Suprapubic skin (tissue), 4 donors: ENCODE measurements at regions not wholly inside any gene's neighbourhood (a gene's known extent, or its start where the extent isn't known, plus 50 kb on each side); places are given as distances from the start of the nearest gene placed in this dataset.
A peak's percentile ranks its signal among the peaks of the same experiment; 100 is the strongest.
"Not testable (repeated sequence)": the region's sequence is repeated elsewhere in the genome, so short reads cannot be mapped to it uniquely, and the experiment has no call there.

Experiments used
- DNase-seq, 2 donors: peaks; one replicate each; pipeline ENCODE4 v3.0.0-alpha.2; 2019; ENCODE audit warnings: low spot score in 2 of 2
- H3K27ac ChIP-seq: fragments of 200-600 bp; sonication (generic); one replicate; pipeline ENCODE4 v1.5.1; 2019
- H3K27me3 ChIP-seq: fragments of 200-600 bp; sonication (generic); one replicate; pipeline ENCODE4 v1.5.1; 2019
- H3K36me3 ChIP-seq: fragments of 200-600 bp; sonication (generic); one replicate; pipeline ENCODE4 v1.5.1; 2019
- H3K4me1 ChIP-seq: fragments of 200-600 bp; sonication (generic); one replicate; pipeline ENCODE4 v1.5.1; 2019
- H3K4me3 ChIP-seq: fragments of 200-600 bp; sonication (generic); one replicate; pipeline ENCODE4 v1.5.1; 2019; ENCODE audit warnings: mild to moderate bottlenecking
- H3K9me3 ChIP-seq: fragments of 200-600 bp; sonication (generic); one replicate; pipeline ENCODE4 v1.5.1; 2019
- CTCF ChIP-seq, 2 donors: fragments of 200-600 bp in 1 of 2; fragments of 450-650 bp in 1 of 2; sonication (generic) in 1 of 2; IDR thresholded peaks; one replicate each; pipeline ENCODE4 v1.5.1; 2016 to 2019; ENCODE audit warnings: antibody characterized with exemption in 2 of 2, mild to moderate bottlenecking in 1 of 2, moderate library complexity in 1 of 2
- EP300 ChIP-seq: sonication (generic); formaldehyde crosslinking; IDR thresholded peaks from one replicate; pipeline ENCODE4 v1.6.1; 2017; ENCODE audit warnings: antibody characterized with exemption
- POLR2A ChIP-seq, 2 donors: fragments of 450-650 bp; IDR thresholded peaks; one replicate each; pipeline ENCODE4 v1.6.1; 2017; ENCODE audit warnings: antibody characterized with exemption in 2 of 2, mild to moderate bottlenecking in 2 of 2, moderate library complexity in 2 of 2
- POLR2AphosphoS5 ChIP-seq, 3 donors: sonication (generic); formaldehyde crosslinking; IDR thresholded peaks; one replicate each; pipeline ENCODE4 v1.6.1; 2017; ENCODE audit warnings: antibody characterized with exemption in 3 of 3
- WGBS: methylation state at CpG from one replicate; pipeline ENCODE4 v1.1.5; 2018; 5-methylcytosine and 5-hydroxymethylcytosine counted together

- TF ChIP-seq POLR2AphosphoS5 (IDR thresholded peaks at IDR 0.05): no peak
- TF ChIP-seq CTCF (IDR thresholded peaks at IDR 0.05): no peak
- TF ChIP-seq EP300: no peak
- TF ChIP-seq POLR2A (IDR thresholded peaks at IDR 0.05): no peak
- peak; percentile 13 to 15 for DNase-seq
- Histone ChIP-seq H3K4me1 (peaks cover 15% of the 10 kb centered on the region), H3K9me3 (no peaks in the 10 kb centered on the region), H3K27ac (no peak overlapping the region), H3K27me3 (peaks cover 3% of the 10 kb centered on the region), H3K36me3 (no peaks in the 10 kb centered on the region), H3K4me3 (no peak overlapping the region)
- 32% methylated on average over 4 of the region's 4 CpGs for WGBS
Measured at GRCh38 chr15:70576696-70577095, 186.7 kb downstream of the UACA start.

- TF ChIP-seq POLR2A (IDR thresholded peaks at IDR 0.05) (no peak), POLR2AphosphoS5 (IDR thresholded peaks at IDR 0.05) (no peak), EP300 (no peak), CTCF (IDR thresholded peaks at IDR 0.05) (no peak)
- Histone ChIP-seq H3K27me3 (peaks cover 3% of the 10 kb centered on the region), H3K27ac (no peak overlapping the region), H3K9me3 (no peaks in the 10 kb centered on the region), H3K4me3 (no peak overlapping the region), H3K4me1 (peaks cover 15% of the 10 kb centered on the region), H3K36me3 (no peaks in the 10 kb centered on the region)
- 88% methylated on average over 3 of the region's 3 CpGs for WGBS
- no peak for DNase-seq
Measured at GRCh38 chr15:70576276-70576675, 187.1 kb downstream of the UACA start.

GRCh38 chr15:70575231-70576226 lies 187.8 kb downstream of the UACA start:
- H3K27ac ChIP-seq: no peak overlapping the region
- H3K27me3 ChIP-seq: no peaks in the 10 kb centered on the region
- H3K9me3 ChIP-seq: no peaks in the 10 kb centered on the region
- H3K4me3 ChIP-seq: no peak overlapping the region
- no peak for TF ChIP-seq EP300
- no peak for TF ChIP-seq POLR2A (IDR thresholded peaks at IDR 0.05)
- TF ChIP-seq POLR2AphosphoS5 (IDR thresholded peaks at IDR 0.05): no peak
- no peak for TF ChIP-seq CTCF (IDR thresholded peaks at IDR 0.05)
- peak; percentile 11 to 65 for DNase-seq
- peaks cover 15% of the 10 kb centered on the region for H3K4me1 ChIP-seq
- WGBS: 59% methylated on average over 16 of the region's 16 CpGs
- no peaks in the 10 kb centered on the region for H3K36me3 ChIP-seq

GRCh38 chr15:70574325-70574724 lies 189.0 kb downstream of the UACA start:
- not testable (repeated sequence) for H3K9me3 ChIP-seq, H3K36me3 ChIP-seq, H3K27ac ChIP-seq, H3K27me3 ChIP-seq, H3K4me3 ChIP-seq
- DNase-seq: peak in 1 of 2 donors; percentile 35
- WGBS: 63% methylated on average over 3 of the region's 3 CpGs
- H3K4me1 ChIP-seq: peaks cover 15% of the 10 kb centered on the region

GRCh38 chr15:70573121-70573850 lies 190.1 kb downstream of the UACA start:
- H3K4me1 ChIP-seq: peaks cover 15% of the 10 kb centered on the region
- no peaks in the 10 kb centered on the region for H3K36me3 ChIP-seq
- H3K27me3 ChIP-seq: no peaks in the 10 kb centered on the region
- peak in 1 of 2 donors; percentile 31 for DNase-seq
- H3K27ac ChIP-seq: no peak overlapping the region
- no peak for TF ChIP-seq CTCF (IDR thresholded peaks at IDR 0.05)
- TF ChIP-seq EP300: no peak
- TF ChIP-seq POLR2A (IDR thresholded peaks at IDR 0.05): no peak
- TF ChIP-seq POLR2AphosphoS5 (IDR thresholded peaks at IDR 0.05): no peak
- no peak overlapping the region for H3K4me3 ChIP-seq
- WGBS: 94% methylated on average over 12 of the region's 12 CpGs
- no peaks in the 10 kb centered on the region for H3K9me3 ChIP-seq
